GM12878 (cell line): ENCODE measurements at regions not wholly inside any gene's neighbourhood (a gene's known extent, or its start where the extent isn't known, plus 50 kb on each side); places are given as distances from the start of the nearest gene placed in this dataset.

Source experiments
- ATAC-seq: fragments of 200-7000 bp; cut with Tn5 transposase; 3 replicates; pipeline ENCODE4 v1.9.1; 2020; ENCODE audit warnings: mild to moderate bottlenecking, moderate library complexity
- BruUV-seq: library from RNA; stranded (reverse); fragments of 400-500 nt; replicated peaks from 2 replicates; lab custom pipeline; 2021; lab: Mats Ljungman, UMichigan
- CTCF ChIA-PET: fragments of 300-600 bp; sonication (Branson Sonifier 250); formaldehyde crosslinking; extraction: SDS; loops from one replicate; lab custom pipeline; 2021; ENCODE audit warnings: inconsistent platforms; lab: Yijun Ruan, JAX
- POLR2A ChIA-PET: fragments of 350-600 bp; formaldehyde crosslinking; extraction: SDS; loops from one replicate; lab custom pipeline; 2021; ENCODE audit warnings: inconsistent platforms; lab: Charles Lee
- RAD21 ChIA-PET: fragments of 300-600 bp; sonication (Branson Sonifier 250); formaldehyde crosslinking; loops from one replicate; lab custom pipeline; 2023; ENCODE audit warnings: antibody characterized with exemption; ENCODE audit not compliant: unreplicated experiment; lab: Charles Lee
- SMC1A ChIA-PET: fragments of 300-600 bp; sonication (Branson Sonifier 250); formaldehyde crosslinking; loops from one replicate; lab custom pipeline; 2023; ENCODE audit not compliant: unreplicated experiment, uncharacterized antibody; lab: Charles Lee
- DNase-seq: peaks from one replicate; pipeline ENCODE4 v3.0.0-alpha.2; 2011; ENCODE audit warnings: low read depth, low spot score
- FAIRE-seq: peaks from 3 replicates; lab custom pipeline; 2011; peaks lifted over from hg19 to GRCh38; lab: Jason Lieb, UNC
- H2AFZ ChIP-seq: 2 replicates; pipeline ENCODE4 v1.6.0; 2011; ENCODE audit warnings: low read depth, low read length, control low read depth; ENCODE audit not compliant: control insufficient read depth
- H3K27ac ChIP-seq: 2 replicates; pipeline ENCODE4 v1.5.1; 2011; ENCODE audit warnings: control low read depth; ENCODE audit not compliant: control insufficient read depth, insufficient read depth
- H3K27me3 ChIP-seq, 2 experiments: replicated peaks in 1 of 2; 2 replicates each; pipeline versions ENCODE4 v1.6.0 to v1.6.1; 2011; ENCODE audit warnings: low read length in 1 of 2; ENCODE audit not compliant: control insufficient read depth in 2 of 2, insufficient read depth in 2 of 2
- H3K36me3 ChIP-seq, 2 experiments: 2 replicates each; pipeline ENCODE4 v1.5.1; 2011; ENCODE audit warnings: low read length in 1 of 2; ENCODE audit not compliant: control insufficient read depth in 2 of 2, insufficient read depth in 2 of 2
- H3K4me1 ChIP-seq: 2 replicates; pipeline ENCODE4 v1.6.1; 2011; ENCODE audit warnings: mild to moderate bottlenecking, low read length, moderate library complexity, mixed read lengths; ENCODE audit not compliant: control insufficient read depth, insufficient read depth
- H3K4me2 ChIP-seq: 2 replicates; pipeline ENCODE4 v1.6.0; 2011; ENCODE audit warnings: control low read depth; ENCODE audit not compliant: control insufficient read depth, insufficient read depth
- H3K4me3 ChIP-seq: fragments of 200-600 bp; sonication (generic); 2 replicates; pipeline ENCODE4 v1.5.1; 2016
- H3K79me2 ChIP-seq: 2 replicates; pipeline ENCODE4 v1.6.0; 2011; ENCODE audit warnings: low read length; ENCODE audit not compliant: control insufficient read depth, insufficient read depth
- H3K9ac ChIP-seq: 2 replicates; pipeline ENCODE4 v1.8.0; 2011; ENCODE audit warnings: low read length, control low read depth, mixed read lengths; ENCODE audit not compliant: control insufficient read depth, insufficient read depth
- H3K9me3 ChIP-seq: replicated peaks from 3 replicates; pipeline ENCODE4 v1.5.1; 2011; ENCODE audit warnings: mild to moderate bottlenecking, low read length; ENCODE audit not compliant: control insufficient read depth, insufficient read depth
- H4K20me1 ChIP-seq: 2 replicates; pipeline ENCODE4 v1.6.0; 2011; ENCODE audit not compliant: control insufficient read depth, insufficient read depth
- RAD21 ChIP-seq: IDR thresholded peaks from 2 replicates; pipeline ENCODE4 v1.6.1; 2011; ENCODE audit warnings: mild to moderate bottlenecking, low read depth, low read length, moderate library complexity; ENCODE audit not compliant: insufficient read depth
- RFX5 ChIP-seq: IDR thresholded peaks from 2 replicates; pipeline ENCODE4 v1.6.1; 2011; ENCODE audit warnings: low read depth, low read length, improper control_type of control experiment
- SMC3 ChIP-seq: IDR thresholded peaks from 2 replicates; pipeline ENCODE4 v1.6.1; 2011; ENCODE audit warnings: low read length, improper control_type of control experiment, borderline replicate concordance
- YY1 ChIP-seq: IDR thresholded peaks from 2 replicates; pipeline ENCODE4 v1.6.1; 2011; ENCODE audit warnings: low read depth, mild to moderate bottlenecking, low read length
- ZBED1 ChIP-seq: IDR thresholded peaks from 2 replicates; pipeline ENCODE4 v1.6.1; 2016; ENCODE audit warnings: borderline replicate concordance
- WGBS: methylation state at CpG from one replicate; pipeline ENCODE4 v1.1.6; 2016; ENCODE audit warnings: low lambda C conversion rate; ENCODE audit not compliant: insufficient replicate concordance, insufficient coverage; ENCODE audit errors: missing lambda C conversion rate; 5-methylcytosine and 5-hydroxymethylcytosine counted together
- in situ Hi-C: fragments of 300-500 bp; cut with MboI; formaldehyde crosslinking; loops from 9 replicates; pipeline ENCODE4 v1.14.3; 2018; ENCODE audit warnings: mixed read lengths
- intact Hi-C: fragments of 100-400 bp; cut with micrococcal nuclease; formaldehyde crosslinking; loops from one replicate; pipeline ENCODE4 v1.14.2; 2022; ENCODE audit not compliant: unreplicated experiment
- TF ChIP-seq, protein P1 (sequence below), 3 experiments: IDR thresholded peaks in 2 of 3; conservative IDR thresholded peaks in 1 of 3; 2 replicates each; pipeline ENCODE4 v1.5.1; 2011; ENCODE audit warnings: low read depth in 3 of 3, low read length in 3 of 3, mild to moderate bottlenecking in 3 of 3, control low read depth in 2 of 3, moderate library complexity in 2 of 3, inconsistent platforms in 1 of 3, mixed read lengths in 1 of 3; ENCODE audit not compliant: control insufficient read depth in 2 of 3, insufficient read depth in 1 of 3; ENCODE audit errors: extremely low read depth in 1 of 3
- TF ChIP-seq, protein P2 (sequence below): IDR thresholded peaks from 2 replicates; pipeline ENCODE4 v1.6.1; 2011; ENCODE audit warnings: mild to moderate bottlenecking, low read depth, low read length, moderate library complexity; ENCODE audit not compliant: insufficient replicate concordance

DNA sequence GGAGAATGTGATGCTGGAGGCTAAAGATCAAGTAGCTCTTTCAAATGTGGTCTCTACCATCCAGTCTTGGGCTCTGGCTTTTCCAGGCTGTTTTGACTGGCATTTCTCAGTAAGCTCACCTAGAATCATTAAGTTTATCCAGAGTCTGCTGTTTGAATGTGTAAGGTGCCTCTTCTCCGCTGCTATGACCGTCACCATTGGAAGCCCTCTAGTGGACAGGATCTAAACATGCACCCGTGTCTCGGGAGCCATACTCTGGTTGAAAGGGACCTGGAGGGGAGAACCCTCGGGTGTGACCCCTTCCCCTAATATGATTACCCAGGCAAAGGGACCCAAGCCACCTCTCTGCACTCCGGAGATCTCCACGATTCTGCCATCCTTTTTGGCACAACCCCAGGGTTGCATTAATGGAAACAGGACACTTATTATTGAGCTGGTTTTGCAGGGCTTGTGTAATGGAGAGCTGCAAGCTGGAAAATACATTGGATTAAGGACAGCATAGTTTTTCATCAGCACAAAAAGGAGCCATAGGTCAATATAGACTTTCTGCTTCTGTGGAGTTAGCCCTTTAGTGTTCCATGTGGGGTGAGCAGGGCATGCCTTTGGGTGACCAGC lies 191.0 kb upstream of the LARGE1 start:
- H3K9ac ChIP-seq, result no peak overlapping the region
- H3K79me2 ChIP-seq, result no peaks in the 10 kb centered on the region
- H4K20me1 ChIP-seq, result no peaks in the 10 kb centered on the region
- intact Hi-C loops (loop anchor here (2.0 to 10.0 kb wide), 3 partner anchors 189 to 1043 kb away; no protein-coding TSS in a partner anchor), in situ Hi-C loops (no loop called here)
- H3K4me3 ChIP-seq, result no peak overlapping the region
- no peak overlapping the region for H2AFZ ChIP-seq
- H3K4me2 ChIP-seq, result no peak overlapping the region
- no peaks in the 10 kb centered on the region for H3K9me3 ChIP-seq
- BruUV-seq, result no TSS peak
- H3K27me3 ChIP-seq, result no peaks in the 10 kb centered on the region
- H3K36me3 ChIP-seq, result no peaks in the 10 kb centered on the region
- peak; percentile 81 for FAIRE-seq
- under 1% methylated on average over 7 of the region's 7 CpGs for WGBS
- peak; percentile 75 for ATAC-seq
- CTCF ChIA-PET, result interaction anchor here (0.7 to 2.5 kb wide), 9 partner anchors 185 to 1039 kb away, joined by 3 to 17 read pairs (median 4); no protein-coding TSS in a partner anchor
- RAD21 ChIA-PET, result interaction anchor here (1.0 to 1.6 kb wide), 2 partner anchors 188 to 592 kb away, joined by 3 to 5 read pairs; no protein-coding TSS in a partner anchor
- TF ChIP-seq YY1 (peak; percentile 73; the same call in 1 of the 2 replicates), SMC3 (peak; percentile 57; the same call in 1 of the 2 replicates), ZBED1 (no peak), RFX5 (no peak), RAD21 (peak; percentile 59)
- TF ChIP-seq, protein P1, sequence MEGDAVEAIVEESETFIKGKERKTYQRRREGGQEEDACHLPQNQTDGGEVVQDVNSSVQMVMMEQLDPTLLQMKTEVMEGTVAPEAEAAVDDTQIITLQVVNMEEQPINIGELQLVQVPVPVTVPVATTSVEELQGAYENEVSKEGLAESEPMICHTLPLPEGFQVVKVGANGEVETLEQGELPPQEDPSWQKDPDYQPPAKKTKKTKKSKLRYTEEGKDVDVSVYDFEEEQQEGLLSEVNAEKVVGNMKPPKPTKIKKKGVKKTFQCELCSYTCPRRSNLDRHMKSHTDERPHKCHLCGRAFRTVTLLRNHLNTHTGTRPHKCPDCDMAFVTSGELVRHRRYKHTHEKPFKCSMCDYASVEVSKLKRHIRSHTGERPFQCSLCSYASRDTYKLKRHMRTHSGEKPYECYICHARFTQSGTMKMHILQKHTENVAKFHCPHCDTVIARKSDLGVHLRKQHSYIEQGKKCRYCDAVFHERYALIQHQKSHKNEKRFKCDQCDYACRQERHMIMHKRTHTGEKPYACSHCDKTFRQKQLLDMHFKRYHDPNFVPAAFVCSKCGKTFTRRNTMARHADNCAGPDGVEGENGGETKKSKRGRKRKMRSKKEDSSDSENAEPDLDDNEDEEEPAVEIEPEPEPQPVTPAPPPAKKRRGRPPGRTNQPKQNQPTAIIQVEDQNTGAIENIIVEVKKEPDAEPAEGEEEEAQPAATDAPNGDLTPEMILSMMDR (IDR thresholded peaks at IDR 0.05 in 2 of 3, conservative IDR thresholded peaks at IDR 0.05 in 1 of 3; ENCODE audit: control insufficient read depth in 2 of 3, extremely low read depth in 1 of 3, insufficient read depth in 1 of 3, low read depth in 3 of 3, low read length in 3 of 3), result peak; percentile 61 to 82 (median 79)
- TF ChIP-seq, protein P2, sequence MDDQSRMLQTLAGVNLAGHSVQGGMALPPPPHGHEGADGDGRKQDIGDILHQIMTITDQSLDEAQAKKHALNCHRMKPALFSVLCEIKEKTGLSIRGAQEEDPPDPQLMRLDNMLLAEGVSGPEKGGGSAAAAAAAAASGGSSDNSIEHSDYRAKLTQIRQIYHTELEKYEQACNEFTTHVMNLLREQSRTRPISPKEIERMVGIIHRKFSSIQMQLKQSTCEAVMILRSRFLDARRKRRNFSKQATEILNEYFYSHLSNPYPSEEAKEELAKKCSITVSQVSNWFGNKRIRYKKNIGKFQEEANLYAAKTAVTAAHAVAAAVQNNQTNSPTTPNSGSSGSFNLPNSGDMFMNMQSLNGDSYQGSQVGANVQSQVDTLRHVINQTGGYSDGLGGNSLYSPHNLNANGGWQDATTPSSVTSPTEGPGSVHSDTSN, result no peak
- TF ChIP-seq, all 136 proteins: peak for 4
- ChIA-PET POLR2A (no interaction called here), SMC1A (interaction anchor here (0.6 to 2.6 kb wide), 6 partner anchors 19 to 810 kb away, joined by 3 to 13 read pairs (median 3); no protein-coding TSS in a partner anchor)
- Histone ChIP-seq H3K4me1 (no peaks in the 10 kb centered on the region), H3K27ac (no peak overlapping the region)
- DNase-seq, result no peak
